SJCRH30 (cell line): ENCODE measurements at regions not wholly inside any gene's neighbourhood (a gene's known extent, or its start where the extent isn't known, plus 50 kb on each side); places are given as distances from the start of the nearest gene placed in this dataset.
A peak's percentile ranks its signal among the peaks of the same experiment; 100 is the strongest.

Experiments
- DNase-seq, 2 experiments: peaks; one replicate each; pipeline ENCODE4 v3.0.0-alpha.2; 2015 to 2020
- H3K27ac ChIP-seq: fragments of 250-450 bp; sonication (Bioruptor Pico); 2 replicates; pipeline ENCODE4 v1.5.1; 2020; ENCODE audit warnings: mild to moderate bottlenecking, moderate library complexity
- H3K27me3 ChIP-seq: fragments of 250-450 bp; sonication (Bioruptor Pico); 2 replicates; pipeline ENCODE4 v1.5.1; 2020; ENCODE audit warnings: mild to moderate bottlenecking, moderate library complexity
- H3K36me3 ChIP-seq: fragments of 250-450 bp; sonication (Bioruptor Pico); 2 replicates; pipeline ENCODE4 v1.5.1; 2020; ENCODE audit warnings: mild to moderate bottlenecking, moderate library complexity
- H3K4me1 ChIP-seq: fragments of 250-450 bp; sonication (Bioruptor Pico); 2 replicates; pipeline ENCODE4 v1.5.1; 2020; ENCODE audit warnings: mild to moderate bottlenecking, moderate library complexity
- H3K4me3 ChIP-seq: fragments of 250-450 bp; sonication (Bioruptor Pico); 2 replicates; pipeline ENCODE4 v1.5.1; 2020; ENCODE audit warnings: mild to moderate bottlenecking, moderate library complexity
- H3K9me3 ChIP-seq: fragments of 250-450 bp; sonication (Bioruptor Pico); replicated peaks from 2 replicates; pipeline ENCODE4 v1.5.1; 2020; ENCODE audit warnings: mild to moderate bottlenecking, moderate library complexity

GRCh38 chr9:89807101-89807395, 202.2 kb downstream of the GADD45G start:
- H3K4me3 ChIP-seq, result no peak overlapping the region
- H3K36me3 ChIP-seq, result no peaks in the 10 kb centered on the region
- no peaks in the 10 kb centered on the region for H3K27me3 ChIP-seq
- H3K27ac ChIP-seq, result no peak overlapping the region
- no peak for DNase-seq
- peaks cover 41% of the 10 kb centered on the region for H3K4me1 ChIP-seq
- no peaks in the 10 kb centered on the region for H3K9me3 ChIP-seq

GRCh38 chr9:89807682-89808075, 202.9 kb downstream of the GADD45G start:
- Histone ChIP-seq H3K9me3 (no peaks in the 10 kb centered on the region), H3K27me3 (no peaks in the 10 kb centered on the region), H3K27ac (no peak overlapping the region), H3K4me1 (peaks cover 41% of the 10 kb centered on the region), H3K4me3 (no peak overlapping the region), H3K36me3 (no peaks in the 10 kb centered on the region)
- DNase-seq, result no peak

- H3K27ac ChIP-seq, result no peak overlapping the region
- no peaks in the 10 kb centered on the region for H3K27me3 ChIP-seq
- H3K36me3 ChIP-seq, result no peaks in the 10 kb centered on the region
- H3K4me3 ChIP-seq, result no peak overlapping the region
- no peaks in the 10 kb centered on the region for H3K9me3 ChIP-seq
- peaks cover 41% of the 10 kb centered on the region for H3K4me1 ChIP-seq
- peak in 1 of 2 experiments; percentile 58 for DNase-seq
Measured at GRCh38 chr9:89808076-89808755, 203.4 kb downstream of the GADD45G start.

- Histone ChIP-seq H3K27me3 (no peaks in the 10 kb centered on the region), H3K4me3 (no peak overlapping the region), H3K36me3 (no peaks in the 10 kb centered on the region), H3K9me3 (no peaks in the 10 kb centered on the region), H3K27ac (no peak overlapping the region), H3K4me1 (peaks cover 41% of the 10 kb centered on the region)
- no peak for DNase-seq
Measured at GRCh38 chr9:89808756-89809181, 204.0 kb downstream of the GADD45G start.

- DNase-seq, result peak; percentile 54 to 71
- no peaks in the 10 kb centered on the region for H3K9me3 ChIP-seq
- peaks cover 47% of the 10 kb centered on the region for H3K4me1 ChIP-seq
- H3K36me3 ChIP-seq, result no peaks in the 10 kb centered on the region
- H3K27ac ChIP-seq, result no peak overlapping the region
- no peaks in the 10 kb centered on the region for H3K27me3 ChIP-seq
- no peak overlapping the region for H3K4me3 ChIP-seq
Measured at GRCh38 chr9:89810431-89810830, 205.6 kb downstream of the GADD45G start.

- peaks cover 38% of the 10 kb centered on the region for H3K4me1 ChIP-seq
- H3K36me3 ChIP-seq, result no peaks in the 10 kb centered on the region
- DNase-seq, result no peak
Measured at GRCh38 chr9:89811356-89811755, 206.5 kb downstream of the GADD45G start.

GRCh38 chr9:89811886-89812450, 207.2 kb downstream of the GADD45G start:
- Histone ChIP-seq H3K27ac (no peak overlapping the region), H3K27me3 (no peaks in the 10 kb centered on the region), H3K9me3 (no peaks in the 10 kb centered on the region), H3K4me3 (no peak overlapping the region), H3K36me3 (no peaks in the 10 kb centered on the region), H3K4me1 (peaks cover 38% of the 10 kb centered on the region)
- DNase-seq, result no peak

More at GRCh38 chr9:89811356-89811755, 206.5 kb downstream of the GADD45G start:
- Histone ChIP-seq H3K27ac (no peak overlapping the region), H3K9me3 (no peaks in the 10 kb centered on the region), H3K27me3 (no peaks in the 10 kb centered on the region), H3K4me3 (no peak overlapping the region)

- peaks cover 38% of the 10 kb centered on the region for H3K4me1 ChIP-seq
- no peak overlapping the region for H3K4me3 ChIP-seq
- no peaks in the 10 kb centered on the region for H3K27me3 ChIP-seq
- no peak for DNase-seq
- H3K9me3 ChIP-seq, result no peaks in the 10 kb centered on the region
- no peaks in the 10 kb centered on the region for H3K36me3 ChIP-seq
- no peak overlapping the region for H3K27ac ChIP-seq
Measured at GRCh38 chr9:89812556-89813181, 207.9 kb downstream of the GADD45G start.

GRCh38 chr9:89813482-89813881, 208.7 kb downstream of the GADD45G start:
- no peaks in the 10 kb centered on the region for H3K9me3 ChIP-seq
- H3K4me3 ChIP-seq, result no peak overlapping the region
- H3K27me3 ChIP-seq, result no peaks in the 10 kb centered on the region
- H3K4me1 ChIP-seq, result peaks cover 30% of the 10 kb centered on the region
- DNase-seq, result no peak
- H3K27ac ChIP-seq, result no peak overlapping the region
- H3K36me3 ChIP-seq, result no peaks in the 10 kb centered on the region

- Histone ChIP-seq H3K4me1 (peaks cover 28% of the 10 kb centered on the region), H3K4me3 (peak overlapping the region; percentile 2; the same call in 1 of the 2 replicates), H3K9me3 (no peaks in the 10 kb centered on the region), H3K27ac (peak overlapping the region; percentile 35; the same call in 1 of the 2 replicates), H3K27me3 (no peaks in the 10 kb centered on the region), H3K36me3 (no peaks in the 10 kb centered on the region)
- DNase-seq, result peak; percentile 50 to 67
Measured at GRCh38 chr9:89814340-89815040, 209.7 kb downstream of the GADD45G start.

- Histone ChIP-seq H3K36me3 (no peaks in the 10 kb centered on the region), H3K4me1 (peaks cover 20% of the 10 kb centered on the region), H3K4me3 (no peak overlapping the region), H3K27ac (no peak overlapping the region), H3K27me3 (no peaks in the 10 kb centered on the region), H3K9me3 (no peaks in the 10 kb centered on the region)
- no peak for DNase-seq
Measured at GRCh38 chr9:89815061-89815902, 210.5 kb downstream of the GADD45G start.

GRCh38 chr9:89815903-89816573, 211.2 kb downstream of the GADD45G start:
- no peaks in the 10 kb centered on the region for H3K9me3 ChIP-seq
- no peaks in the 10 kb centered on the region for H3K27me3 ChIP-seq
- H3K4me1 ChIP-seq, result peaks cover 14% of the 10 kb centered on the region
- no peak overlapping the region for H3K27ac ChIP-seq
- H3K4me3 ChIP-seq, result no peak overlapping the region
- no peak for DNase-seq
- H3K36me3 ChIP-seq, result no peaks in the 10 kb centered on the region

- peaks cover 20% of the 10 kb centered on the region for H3K4me1 ChIP-seq
- no peak overlapping the region for H3K27ac ChIP-seq
- no peaks in the 10 kb centered on the region for H3K36me3 ChIP-seq
- H3K27me3 ChIP-seq, result no peaks in the 10 kb centered on the region
- DNase-seq, result peak in 1 of 2 experiments; percentile 47
- no peak overlapping the region for H3K4me3 ChIP-seq
- H3K9me3 ChIP-seq, result no peaks in the 10 kb centered on the region
Measured at GRCh38 chr9:89817151-89817950, 212.5 kb downstream of the GADD45G start.
